ENCODE measurements at regions not wholly inside any gene's neighbourhood (a gene's known extent, or its start where the extent isn't known, plus 50 kb on each side); places are given as distances from the start of the nearest gene placed in this dataset.

DNA sequence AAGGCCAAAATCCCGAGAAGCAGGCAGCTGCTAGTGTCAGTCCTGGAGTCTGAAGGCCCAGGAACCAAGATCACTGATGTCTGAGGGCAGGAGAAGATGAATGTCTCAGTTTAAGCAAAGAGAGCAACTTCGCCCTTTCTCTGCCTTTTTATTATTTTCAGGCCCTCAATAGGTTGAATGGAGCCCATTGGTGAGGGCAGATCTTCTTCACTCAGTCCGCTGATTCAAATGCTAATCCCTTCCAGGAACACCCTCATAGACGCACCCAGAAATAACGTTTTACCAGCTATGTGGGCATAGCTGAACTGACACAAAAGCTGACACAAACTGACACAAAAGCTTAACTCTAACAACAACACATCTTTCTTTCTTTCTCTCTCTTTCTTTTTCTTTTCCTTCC is 78.0 kb upstream of the KCNJ3 start:
- Histone ChIP-seq H3K9me2 (replicated peaks; ENCODE audit: control insufficient read depth, low read length) (no peaks in the 10 kb centered on the region; the same call in 1 of the 2 replicates), H3K27ac (ENCODE audit: low read depth, low read length) (no peak overlapping the region), H3K4me1 (ENCODE audit: control insufficient read depth, low read length) (no peaks in the 10 kb centered on the region), H4K20me1 (ENCODE audit: control insufficient read depth, insufficient read depth, low read depth, low read length) (no peaks in the 10 kb centered on the region), H3K4me2 (ENCODE audit: low read length) (no peak overlapping the region), H3K9me3 (ENCODE audit: control insufficient read depth, insufficient read depth, low read length) (no peaks in the 10 kb centered on the region), H3K4me3 (ENCODE audit: low read length) (no peak overlapping the region), H3K27me3 (ENCODE audit: control insufficient read depth, low read length) (no peaks in the 10 kb centered on the region), H3F3A (ENCODE audit: control insufficient read depth, insufficient read depth) (no peaks in the 10 kb centered on the region), H3K36me3 (ENCODE audit: control insufficient read depth, low read length) (no peaks in the 10 kb centered on the region), H3K79me2 (ENCODE audit: control insufficient read depth, low read length) (no peaks in the 10 kb centered on the region)
- TF ChIP-seq, protein P1, sequence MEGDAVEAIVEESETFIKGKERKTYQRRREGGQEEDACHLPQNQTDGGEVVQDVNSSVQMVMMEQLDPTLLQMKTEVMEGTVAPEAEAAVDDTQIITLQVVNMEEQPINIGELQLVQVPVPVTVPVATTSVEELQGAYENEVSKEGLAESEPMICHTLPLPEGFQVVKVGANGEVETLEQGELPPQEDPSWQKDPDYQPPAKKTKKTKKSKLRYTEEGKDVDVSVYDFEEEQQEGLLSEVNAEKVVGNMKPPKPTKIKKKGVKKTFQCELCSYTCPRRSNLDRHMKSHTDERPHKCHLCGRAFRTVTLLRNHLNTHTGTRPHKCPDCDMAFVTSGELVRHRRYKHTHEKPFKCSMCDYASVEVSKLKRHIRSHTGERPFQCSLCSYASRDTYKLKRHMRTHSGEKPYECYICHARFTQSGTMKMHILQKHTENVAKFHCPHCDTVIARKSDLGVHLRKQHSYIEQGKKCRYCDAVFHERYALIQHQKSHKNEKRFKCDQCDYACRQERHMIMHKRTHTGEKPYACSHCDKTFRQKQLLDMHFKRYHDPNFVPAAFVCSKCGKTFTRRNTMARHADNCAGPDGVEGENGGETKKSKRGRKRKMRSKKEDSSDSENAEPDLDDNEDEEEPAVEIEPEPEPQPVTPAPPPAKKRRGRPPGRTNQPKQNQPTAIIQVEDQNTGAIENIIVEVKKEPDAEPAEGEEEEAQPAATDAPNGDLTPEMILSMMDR (IDR thresholded peaks at IDR 0.05; ENCODE audit: low read depth, low read length, poor library complexity, severe bottlenecking) = no peak
- TF ChIP-seq EZH2phosphoT487 (IDR thresholded peaks at IDR 0.05; ENCODE audit: borderline replicate concordance, low read length) = no peak

DNA sequence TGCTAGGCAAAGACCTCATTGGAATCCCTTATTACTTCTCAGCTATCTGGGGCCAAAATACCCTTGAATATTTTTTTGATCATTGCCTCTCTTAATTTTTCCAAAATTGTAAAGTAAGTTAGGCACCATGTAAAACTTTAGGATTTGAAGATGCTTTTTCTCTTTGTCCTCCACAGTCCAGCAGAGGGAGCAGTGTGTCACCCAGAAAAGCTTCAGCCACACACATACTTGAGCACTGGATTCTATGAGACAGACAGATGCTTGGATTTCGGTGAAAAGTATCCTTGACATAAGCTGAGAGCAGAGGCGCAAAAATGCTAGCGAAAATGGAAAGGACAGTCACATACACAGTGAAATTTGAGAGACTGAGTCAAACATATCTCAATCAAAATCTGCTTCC is 74.7 kb upstream of the KCNJ3 start:
- Histone ChIP-seq H3F3A (ENCODE audit: control insufficient read depth, insufficient read depth) (no peaks in the 10 kb centered on the region), H3K4me2 (ENCODE audit: low read length) (no peak overlapping the region), H3K36me3 (ENCODE audit: control insufficient read depth, low read length) (no peaks in the 10 kb centered on the region), H3K4me3 (ENCODE audit: low read length) (no peak overlapping the region), H3K4me1 (ENCODE audit: control insufficient read depth, low read length) (no peaks in the 10 kb centered on the region), H4K20me1 (ENCODE audit: control insufficient read depth, insufficient read depth, low read depth, low read length) (no peaks in the 10 kb centered on the region), H3K9me2 (replicated peaks; ENCODE audit: control insufficient read depth, low read length) (no peaks in the 10 kb centered on the region), H3K27me3 (ENCODE audit: control insufficient read depth, low read length) (no peaks in the 10 kb centered on the region), H3K79me2 (ENCODE audit: control insufficient read depth, low read length) (no peaks in the 10 kb centered on the region), H3K9me3 (ENCODE audit: control insufficient read depth, insufficient read depth, low read length) (no peaks in the 10 kb centered on the region), H3K27ac (ENCODE audit: low read depth, low read length) (no peak overlapping the region)
- TF ChIP-seq, protein P1 (IDR thresholded peaks at IDR 0.05; ENCODE audit: low read depth, low read length, poor library complexity, severe bottlenecking) = peak; percentile 80
- no peak for TF ChIP-seq EZH2phosphoT487 (IDR thresholded peaks at IDR 0.05; ENCODE audit: borderline replicate concordance, low read length)

DNA sequence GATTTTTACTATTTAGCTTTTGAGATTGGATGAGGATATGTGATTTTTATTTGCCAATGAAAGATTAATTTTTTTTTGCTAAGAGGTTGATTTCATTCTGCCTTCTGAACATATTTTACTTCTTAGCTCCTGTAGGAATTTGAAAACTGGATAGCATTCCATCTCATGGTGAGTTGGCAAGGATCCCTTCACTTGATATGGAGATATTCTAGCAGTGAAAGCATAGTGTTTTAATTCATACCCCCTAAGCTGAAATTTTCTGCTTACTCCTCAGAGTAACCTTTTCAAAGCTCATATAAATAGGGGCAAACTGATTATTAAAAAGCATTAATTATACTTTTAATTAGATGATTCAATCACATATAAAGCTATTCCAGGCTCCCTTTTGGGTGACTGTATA is 61.0 kb upstream of the KCNJ3 start:
- H3K4me2 ChIP-seq (ENCODE audit: low read length) = no peak overlapping the region
- no peak overlapping the region for H3K27ac ChIP-seq (ENCODE audit: low read depth, low read length)
- H4K20me1 ChIP-seq (ENCODE audit: control insufficient read depth, insufficient read depth, low read depth, low read length) = no peaks in the 10 kb centered on the region
- no peaks in the 10 kb centered on the region for H3K9me3 ChIP-seq (ENCODE audit: control insufficient read depth, insufficient read depth, low read length)
- H3F3A ChIP-seq (ENCODE audit: control insufficient read depth, insufficient read depth) = no peaks in the 10 kb centered on the region
- H3K9me2 ChIP-seq (replicated peaks; ENCODE audit: control insufficient read depth, low read length) = no peaks in the 10 kb centered on the region
- TF ChIP-seq EZH2phosphoT487 (IDR thresholded peaks at IDR 0.05; ENCODE audit: borderline replicate concordance, low read length) = no peak
- TF ChIP-seq, protein P1 (IDR thresholded peaks at IDR 0.05; ENCODE audit: low read depth, low read length, poor library complexity, severe bottlenecking) = no peak
- no peak overlapping the region for H3K4me3 ChIP-seq (ENCODE audit: low read length)
- H3K27me3 ChIP-seq (ENCODE audit: control insufficient read depth, low read length) = no peaks in the 10 kb centered on the region
- no peaks in the 10 kb centered on the region for H3K4me1 ChIP-seq (ENCODE audit: control insufficient read depth, low read length)
- no peaks in the 10 kb centered on the region for H3K79me2 ChIP-seq (ENCODE audit: control insufficient read depth, low read length)
- no peaks in the 10 kb centered on the region for H3K36me3 ChIP-seq (ENCODE audit: control insufficient read depth, low read length)

DNA sequence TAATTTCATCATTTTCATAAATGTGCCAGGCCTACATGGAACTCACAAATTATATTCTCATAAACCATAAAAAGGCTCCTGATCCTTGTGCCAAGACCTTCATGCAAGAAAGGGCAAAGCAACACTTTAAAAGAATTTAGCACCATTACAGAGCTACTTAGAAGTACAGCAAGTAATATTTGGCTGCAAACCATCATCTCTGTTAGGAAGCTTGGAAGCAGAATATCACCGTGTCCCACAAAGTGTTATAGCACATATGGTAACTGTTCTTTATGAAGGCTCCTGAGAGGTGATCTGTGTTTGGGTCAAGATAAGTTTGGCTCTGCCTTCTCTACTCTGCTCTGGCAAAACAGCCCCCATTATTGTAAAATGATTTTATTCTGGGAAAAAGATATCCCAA is 59.7 kb upstream of the KCNJ3 start:
- Histone ChIP-seq H3K4me2 (ENCODE audit: low read length) (no peak overlapping the region), H3K27me3 (ENCODE audit: control insufficient read depth, low read length) (no peaks in the 10 kb centered on the region), H4K20me1 (ENCODE audit: control insufficient read depth, insufficient read depth, low read depth, low read length) (no peaks in the 10 kb centered on the region), H3K79me2 (ENCODE audit: control insufficient read depth, low read length) (no peaks in the 10 kb centered on the region), H3F3A (ENCODE audit: control insufficient read depth, insufficient read depth) (no peaks in the 10 kb centered on the region), H3K36me3 (ENCODE audit: control insufficient read depth, low read length) (no peaks in the 10 kb centered on the region), H3K4me1 (ENCODE audit: control insufficient read depth, low read length) (no peaks in the 10 kb centered on the region), H3K27ac (ENCODE audit: low read depth, low read length) (no peak overlapping the region), H3K4me3 (ENCODE audit: low read length) (no peak overlapping the region), H3K9me2 (replicated peaks; ENCODE audit: control insufficient read depth, low read length) (no peaks in the 10 kb centered on the region), H3K9me3 (ENCODE audit: control insufficient read depth, insufficient read depth, low read length) (no peaks in the 10 kb centered on the region)
- TF ChIP-seq, protein P1 (IDR thresholded peaks at IDR 0.05; ENCODE audit: low read depth, low read length, poor library complexity, severe bottlenecking) = no peak
- TF ChIP-seq EZH2phosphoT487 (IDR thresholded peaks at IDR 0.05; ENCODE audit: borderline replicate concordance, low read length) = no peak
